NCI-H2196 (cell line): ENCODE measurements at regions not wholly inside any gene's neighbourhood (a gene's known extent, or its start where the extent isn't known, plus 50 kb on each side); places are given as distances from the start of the nearest gene placed in this dataset.

Source experiments
- DNase-seq: peaks from one replicate; lab custom pipeline; 2025; ENCODE audit not compliant: unreplicated experiment; lab: John Stamatoyannopoulos, UW

- DNase-seq, result no peak
Observed at GRCh38 chr7:18151422-18151821, 123.8 kb upstream of the PRPS1L1 start.

DNA sequence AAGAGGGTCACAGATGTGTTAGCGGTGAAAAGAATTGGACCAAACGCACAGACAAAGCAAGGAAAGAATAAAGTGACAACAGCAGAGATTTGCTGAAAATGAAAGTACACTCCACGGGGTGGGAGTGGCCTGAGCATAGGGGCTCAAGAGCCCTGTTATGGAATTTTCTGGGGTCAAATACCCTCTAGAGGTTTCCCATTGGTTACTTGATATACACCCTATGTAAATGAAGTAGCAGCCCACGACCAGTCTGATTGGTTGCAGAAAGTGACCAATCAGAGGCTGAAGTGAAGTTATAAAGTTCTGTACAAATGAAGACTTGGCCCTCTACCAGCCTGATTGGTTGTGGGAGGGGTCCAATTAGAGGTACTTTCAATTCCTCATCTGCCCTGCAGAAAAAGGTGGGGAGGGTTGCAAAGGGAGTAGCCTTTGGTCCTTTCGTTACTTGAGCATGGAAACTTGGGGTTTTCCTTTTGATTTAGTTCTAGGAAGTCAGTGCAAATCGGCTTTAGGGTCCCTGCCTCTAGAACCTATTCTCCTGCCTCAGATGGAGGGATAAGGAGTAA is 125.6 kb upstream of the PRPS1L1 start:
- no peak for DNase-seq

GRCh38 chr7:18154726-18155125 is 127.1 kb upstream of the PRPS1L1 start:
- DNase-seq, result no peak

DNA sequence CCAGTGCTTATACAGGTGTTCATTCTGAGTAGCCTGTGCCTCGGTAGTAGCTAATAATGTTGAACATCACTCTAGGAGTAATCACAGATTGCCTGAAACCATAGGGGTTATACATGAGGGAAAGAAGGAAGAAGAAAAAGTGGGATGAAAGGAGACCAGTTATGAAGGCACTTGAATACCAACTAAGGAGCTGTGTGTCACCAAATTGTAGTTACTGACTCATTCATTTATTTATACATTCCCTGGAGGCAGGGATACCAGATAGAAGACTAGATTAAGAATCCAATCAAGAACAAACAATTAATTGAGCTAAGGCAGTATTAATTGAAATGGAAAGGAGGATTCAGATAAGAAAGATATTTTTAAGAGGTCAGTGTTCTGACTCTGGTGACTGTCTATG is 129.6 kb upstream of the PRPS1L1 start:
- DNase-seq, result no peak

DNA sequence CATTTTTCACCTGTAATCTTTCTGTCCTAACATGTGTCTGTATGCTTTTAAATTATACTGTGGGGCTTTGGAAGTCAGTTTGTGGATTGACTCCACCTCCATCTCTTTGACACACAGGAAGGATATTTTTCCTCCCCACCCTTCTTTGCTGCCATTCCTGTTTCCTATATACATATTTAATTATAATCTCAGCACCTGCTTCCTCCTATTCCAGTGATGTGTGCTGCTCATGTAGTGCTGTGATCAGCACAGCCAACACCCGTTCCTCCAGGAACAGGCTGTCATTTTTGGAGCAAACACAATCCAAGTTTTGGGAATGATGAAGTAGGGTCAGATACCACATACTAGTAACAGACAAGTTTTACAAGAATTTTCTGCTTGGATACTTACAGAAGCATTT is 135.0 kb upstream of the PRPS1L1 start:
- DNase-seq, result no peak

DNA sequence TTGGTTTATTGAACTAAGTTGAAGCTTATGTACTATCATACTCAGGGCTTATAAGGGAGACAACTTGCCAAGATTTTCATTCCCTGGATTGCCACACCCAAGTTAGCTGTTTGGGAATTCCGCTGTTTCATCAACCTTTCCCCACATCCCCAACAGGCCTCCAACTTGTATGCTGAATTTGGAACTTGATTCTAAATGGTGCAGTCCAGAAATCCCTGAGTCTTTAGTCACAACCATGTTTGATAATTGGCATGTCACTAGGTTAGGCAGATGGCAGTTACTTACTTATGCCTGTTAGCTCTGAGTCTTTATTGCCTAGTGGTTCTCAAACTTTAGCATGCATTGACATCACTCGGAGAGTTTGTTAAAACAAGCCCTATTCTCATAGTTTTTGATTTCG is 135.4 kb upstream of the PRPS1L1 start:
- DNase-seq, result no peak

DNA sequence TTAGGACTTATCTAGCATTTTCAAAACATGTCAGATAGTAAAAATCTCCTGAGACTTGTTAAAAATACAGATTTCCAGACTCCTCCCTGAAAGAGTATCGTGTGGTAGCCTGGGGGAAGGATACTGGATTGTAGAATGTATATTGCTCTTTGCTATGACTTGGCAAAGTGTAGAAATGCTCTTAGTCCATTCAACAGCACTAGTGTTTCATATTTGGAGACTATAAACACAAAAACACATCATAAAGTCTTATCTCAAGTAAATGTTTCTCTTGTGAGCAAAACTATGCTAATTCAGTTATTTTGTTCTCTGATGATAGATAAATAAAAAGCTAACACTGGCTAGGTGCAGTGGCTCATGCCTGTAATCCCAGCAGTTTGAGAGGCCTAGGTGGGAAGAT is 137.5 kb upstream of the PRPS1L1 start:
- no peak for DNase-seq

GRCh38 chr7:18166002-18166401 is 138.4 kb upstream of the PRPS1L1 start:
- no peak for DNase-seq

DNA sequence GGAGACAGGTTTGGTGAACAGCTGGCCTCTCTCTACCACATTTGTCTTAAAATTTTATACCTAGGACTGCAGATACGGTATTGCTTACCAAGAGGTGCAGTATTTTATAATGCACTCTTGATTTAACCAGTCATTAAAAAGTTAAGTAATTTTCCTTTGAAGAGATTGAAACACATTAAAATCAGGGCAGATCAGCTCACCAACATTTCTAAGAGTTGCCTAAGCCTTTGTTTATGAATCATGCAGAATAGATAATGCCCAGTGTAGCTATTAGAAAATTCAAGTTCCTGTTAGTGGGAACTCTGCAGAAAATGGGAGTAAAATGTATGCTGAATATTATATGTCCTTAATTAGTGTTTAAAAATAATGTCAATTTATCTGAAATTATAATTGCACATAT is 140.2 kb upstream of the PRPS1L1 start:
- DNase-seq, result no peak

GRCh38 chr7:18174996-18175395 is 147.3 kb upstream of the PRPS1L1 start:
- DNase-seq, result no peak

- no peak for DNase-seq
Observed at GRCh38 chr7:18175801-18176450, 148.3 kb upstream of the PRPS1L1 start.

GRCh38 chr7:18177129-18177814 is 149.6 kb upstream of the PRPS1L1 start:
- no peak for DNase-seq

- no peak for DNase-seq
Observed at GRCh38 chr7:18177815-18178660, 150.4 kb upstream of the PRPS1L1 start.

DNA sequence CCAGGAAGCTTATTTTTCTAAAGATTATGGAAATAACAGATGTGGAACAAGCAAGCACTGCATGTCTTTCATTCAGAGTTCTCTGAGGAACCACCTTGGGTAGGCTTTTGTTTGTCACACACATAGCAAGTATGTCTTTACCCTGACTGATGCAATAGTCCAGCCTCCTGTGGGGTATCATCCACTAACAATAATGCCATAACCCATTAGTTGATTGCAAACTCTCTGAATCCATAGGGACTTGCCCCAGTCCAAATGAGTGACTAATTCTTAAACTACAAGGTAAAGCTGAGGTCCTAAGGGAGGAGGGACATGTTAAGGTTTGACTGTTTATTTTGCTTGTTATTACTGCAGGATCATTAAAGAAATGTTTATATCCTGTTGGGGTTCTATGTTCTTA is 151.4 kb upstream of the PRPS1L1 start:
- no peak for DNase-seq

GRCh38 chr7:18180685-18181084 is 153.0 kb upstream of the PRPS1L1 start:
- DNase-seq, result no peak

- DNase-seq, result no peak
Observed at GRCh38 chr7:18189500-18190126, 162.0 kb upstream of the PRPS1L1 start.

- no peak for DNase-seq
Observed at GRCh38 chr7:18191341-18191740, 163.7 kb upstream of the PRPS1L1 start.

DNA sequence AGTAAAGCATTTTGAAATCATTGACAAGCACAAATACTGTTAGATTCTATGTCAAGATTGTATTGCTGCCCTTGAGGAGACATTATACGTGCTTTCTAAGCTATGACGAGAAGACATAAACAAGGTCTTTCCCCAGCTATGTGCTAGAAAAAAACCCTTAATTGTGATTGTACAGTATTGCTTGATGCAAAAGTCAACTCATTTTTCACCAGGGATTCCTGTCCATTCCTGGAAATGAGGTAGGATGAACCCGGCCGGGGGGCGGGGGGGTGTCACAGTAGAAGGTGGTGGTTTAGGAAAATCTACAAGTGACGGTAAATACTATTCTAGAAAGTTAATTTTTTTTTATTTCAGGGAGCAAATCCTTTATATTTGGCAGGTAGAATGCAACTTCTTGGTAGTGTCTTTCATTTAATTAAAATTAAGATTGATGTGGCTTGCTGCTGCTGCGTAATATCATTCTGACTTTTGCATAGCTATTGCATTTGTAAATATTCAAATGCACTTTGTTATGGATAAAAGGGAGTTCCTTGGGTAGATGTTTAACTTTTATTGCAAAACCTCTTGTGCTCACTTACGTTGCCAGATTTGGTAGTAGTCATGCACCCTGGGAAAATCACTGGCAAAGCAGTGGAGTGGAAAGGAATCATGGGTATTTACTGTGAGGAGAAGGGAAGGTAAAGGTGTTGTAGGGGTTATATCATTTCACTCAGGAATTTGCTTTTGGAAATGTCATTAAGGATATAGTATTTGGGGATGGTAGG is 164.4 kb upstream of the PRPS1L1 start:
- no peak for DNase-seq

GRCh38 chr7:18194616-18195015 is 167.0 kb upstream of the PRPS1L1 start:
- DNase-seq, result no peak

DNA sequence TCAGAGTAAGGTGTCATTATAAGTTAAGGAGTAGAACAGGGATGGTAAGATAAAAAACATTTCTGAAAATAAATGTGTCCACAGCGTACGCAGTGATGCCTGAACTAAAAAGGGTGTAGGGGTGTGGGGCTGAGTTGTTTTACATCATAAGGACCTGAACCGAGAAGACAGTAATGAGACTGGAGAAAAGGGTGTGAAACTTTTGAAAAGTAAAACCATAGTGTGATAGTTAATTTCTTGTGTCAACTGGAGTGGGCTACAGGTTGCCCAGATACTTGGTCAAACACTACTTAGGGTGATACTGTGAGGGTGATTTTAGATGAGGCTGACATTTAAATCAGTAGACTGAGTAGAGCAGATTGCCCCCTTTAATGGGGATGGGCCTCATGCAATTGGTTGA is 169.0 kb upstream of the PRPS1L1 start:
- no peak for DNase-seq

DNA sequence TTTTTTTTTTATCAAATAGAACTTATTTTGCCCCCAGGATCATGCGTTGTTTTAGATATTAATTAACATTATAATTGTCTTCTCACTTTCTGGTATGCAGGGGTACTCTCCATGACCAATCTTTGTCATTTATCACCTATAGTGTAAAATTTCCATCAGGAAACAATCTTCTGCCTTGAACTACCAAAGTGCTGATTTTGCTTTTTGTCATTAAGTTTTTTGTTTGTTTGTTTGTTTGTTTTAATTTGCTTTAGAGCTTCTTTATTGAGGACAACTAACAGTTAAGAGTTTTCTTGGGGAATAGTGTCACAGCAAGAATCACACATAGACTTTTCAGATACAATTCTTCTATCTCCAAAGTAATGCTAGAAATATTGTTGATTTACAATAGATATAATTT is 171.2 kb upstream of the PRPS1L1 start:
- no peak for DNase-seq
